ENCODE measurements at regions not wholly inside any gene's neighbourhood (a gene's known extent, or its start where the extent isn't known, plus 50 kb on each side); places are given as distances from the start of the nearest gene placed in this dataset.

DNA sequence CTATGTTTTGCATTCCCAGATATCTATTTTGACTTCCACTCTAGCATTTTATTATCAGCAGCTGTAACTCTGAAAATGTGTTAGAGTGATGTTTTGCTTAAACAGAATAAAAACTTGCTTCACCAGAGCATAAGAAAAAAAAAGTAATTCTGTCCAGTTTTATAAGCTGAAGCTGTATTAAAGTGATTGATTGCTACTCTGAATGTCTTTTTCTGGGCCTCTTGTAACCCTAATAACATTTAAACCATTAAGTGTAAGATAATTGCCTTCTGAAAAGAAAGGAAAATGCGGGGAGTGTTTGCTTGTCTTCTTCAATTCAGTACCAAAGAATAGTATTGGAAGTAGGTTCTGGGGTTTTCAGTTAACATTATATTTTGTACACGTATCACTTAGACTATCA, 57.9 kb upstream of the UBE2E1 start:
- DNase-seq (ENCODE audit: low spot score) = no peak

- no peak for DNase-seq (ENCODE audit: low spot score)
Measured at GRCh38 chr3:23748398-23749110, 57.2 kb upstream of the UBE2E1 start.

DNA sequence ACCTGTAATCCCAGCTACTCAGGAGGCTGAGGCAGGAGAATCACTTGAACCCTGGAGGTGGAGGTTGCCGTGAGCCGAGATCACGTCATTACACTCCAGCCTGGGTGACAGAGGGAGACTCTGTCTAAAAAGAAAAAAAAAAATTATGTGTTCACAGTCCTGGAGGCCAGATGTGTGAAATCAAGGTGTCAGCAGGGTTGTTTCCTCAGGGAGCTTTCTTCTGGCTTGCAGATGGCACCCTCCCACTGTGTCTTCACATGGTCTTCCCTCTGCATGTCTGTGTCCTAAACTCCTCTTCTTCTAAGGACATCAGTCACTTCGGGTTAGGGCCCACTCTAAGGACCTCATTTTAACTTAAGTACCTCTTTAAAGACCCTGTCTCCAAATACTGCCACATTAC, 56.1 kb upstream of the UBE2E1 start:
- DNase-seq (ENCODE audit: low spot score) = no peak

DNA sequence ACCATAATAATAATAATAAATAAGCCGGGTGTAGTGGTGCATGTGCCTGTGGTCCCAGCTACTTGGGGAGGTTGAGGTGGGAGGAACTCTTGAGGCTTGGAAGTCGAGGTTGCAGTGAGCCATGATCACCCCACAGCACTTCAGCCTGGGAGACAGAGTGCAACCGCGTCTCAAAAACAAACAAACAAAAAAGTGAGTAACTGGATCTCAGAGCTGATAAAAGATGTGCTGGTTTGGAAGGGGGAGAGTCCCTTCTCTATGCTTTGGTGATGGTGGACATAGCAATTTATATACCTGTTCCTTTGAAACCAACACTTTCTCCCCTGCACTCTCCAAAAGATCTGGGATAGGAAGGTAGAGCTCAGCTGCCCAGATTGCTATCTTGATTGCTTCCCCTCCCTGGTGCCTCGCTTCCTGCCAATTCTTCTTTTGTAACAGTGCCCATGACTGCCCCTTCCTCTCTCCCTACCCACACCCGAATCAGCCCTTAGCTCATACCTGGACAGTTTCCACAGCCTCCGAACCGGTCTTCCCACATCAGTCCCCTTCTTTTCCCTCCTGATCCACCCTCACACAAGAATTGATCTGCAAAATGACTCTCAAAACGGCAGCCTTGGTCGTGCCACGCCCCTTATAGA, 55.1 kb upstream of the UBE2E1 start:
- DNase-seq (ENCODE audit: low spot score) = no peak

- no peak for DNase-seq (ENCODE audit: low spot score)
Measured at GRCh38 chr3:23751212-23751723, 54.5 kb upstream of the UBE2E1 start.

DNA sequence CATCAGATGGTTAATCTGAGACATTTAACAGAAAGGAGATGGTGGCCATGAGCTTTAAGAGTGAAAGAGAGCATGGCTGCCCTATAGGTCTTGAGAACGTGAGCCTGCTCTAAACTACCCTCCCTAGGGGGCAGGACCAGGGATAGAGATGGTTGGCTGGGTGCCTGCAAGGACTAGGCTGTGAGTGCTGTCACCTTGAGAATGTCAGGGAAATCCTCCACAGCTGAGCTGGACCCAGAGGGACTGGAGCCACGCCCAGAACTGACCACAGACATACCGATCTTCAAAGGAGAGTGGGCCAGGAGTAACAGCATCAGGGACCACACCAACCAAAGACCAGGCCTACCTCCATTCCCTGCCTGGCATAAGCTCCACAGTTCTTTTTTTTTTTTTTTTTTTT, 53.6 kb upstream of the UBE2E1 start:
- no peak for DNase-seq (ENCODE audit: low spot score)

DNA sequence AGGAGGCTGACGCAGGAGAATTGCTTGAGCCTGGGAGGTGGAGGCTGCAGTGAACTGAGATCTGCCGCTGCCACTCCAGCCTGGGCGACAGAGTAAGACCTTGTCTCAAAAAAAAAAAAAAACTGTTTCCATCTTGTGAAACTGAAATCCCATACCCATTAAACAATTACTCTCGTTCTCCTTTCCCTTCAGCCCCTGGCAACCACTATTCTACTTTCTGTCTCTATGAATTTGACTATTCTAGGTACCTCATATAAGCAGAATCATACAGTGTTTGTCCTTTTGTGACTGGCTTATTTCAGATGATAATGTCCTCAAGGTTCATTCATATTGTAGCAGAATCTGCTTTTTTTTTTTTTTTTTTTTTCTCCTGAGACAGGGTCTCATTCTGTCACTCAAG, 51.5 kb upstream of the UBE2E1 start:
- DNase-seq (ENCODE audit: low spot score) = no peak

All from HuH-7 (cell line).